PC-9 (cell line): ENCODE measurements at regions not wholly inside any gene's neighbourhood (a gene's known extent, or its start where the extent isn't known, plus 50 kb on each side); places are given as distances from the start of the nearest gene placed in this dataset.
"Not testable (repeated sequence)": the region's sequence is repeated elsewhere in the genome, so short reads cannot be mapped to it uniquely, and the experiment has no call there.

Experiments used
- BruUV-seq: library from RNA; stranded (reverse); fragments of 400-500 nt; replicated peaks from 2 replicates; lab custom pipeline; 2021; lab: Mats Ljungman, UMichigan
- CTCF ChIA-PET: fragments of 300-600 bp; sonication (Branson Sonifier 250); formaldehyde crosslinking; loops from one replicate; lab custom pipeline; 2022; ENCODE audit warnings: antibody characterized with exemption; lab: Charles Lee
- POLR2A ChIA-PET: fragments of 300-600 bp; sonication (Branson Sonifier 250); formaldehyde crosslinking; loops from one replicate; lab custom pipeline; 2022; ENCODE audit warnings: antibody characterized with exemption; ENCODE audit not compliant: unreplicated experiment; lab: Charles Lee
- DNase-seq, 2 experiments: peaks; one replicate each; pipeline versions ENCODE4 v3.0.0 to v3.0.0-alpha.2; 2015 to 2022; ENCODE audit warnings: mixed read lengths in 1 of 2
- H2AFZ ChIP-seq: fragments of 200-600 bp; sonication (generic); 2 replicates; pipeline ENCODE4 v1.8.1; 2017; ENCODE audit warnings: antibody characterized with exemption
- H3F3A ChIP-seq: fragments of 200-600 bp; sonication (generic); 2 replicates; pipeline ENCODE4 v1.8.1; 2017; ENCODE audit warnings: antibody characterized with exemption, mild to moderate bottlenecking, low read depth; ENCODE audit not compliant: insufficient read depth
- H3K27ac ChIP-seq: fragments of 200-600 bp; sonication (generic); 2 replicates; pipeline ENCODE4 v1.6.1; 2016; ENCODE audit warnings: mixed run types
- H3K27me3 ChIP-seq: fragments of 200-600 bp; sonication (generic); 2 replicates; pipeline ENCODE4 v1.6.1; 2016; ENCODE audit warnings: low read depth, mixed run types; ENCODE audit not compliant: insufficient read depth
- H3K36me3 ChIP-seq: fragments of 200-600 bp; sonication (generic); 2 replicates; pipeline ENCODE4 v1.6.1; 2016; ENCODE audit warnings: low read depth, mixed run types
- H3K4me1 ChIP-seq: fragments of 200-600 bp; sonication (generic); replicated peaks from 2 replicates; pipeline ENCODE4 v1.6.1; 2016; ENCODE audit warnings: mixed run types; ENCODE audit not compliant: insufficient read depth
- H3K4me2 ChIP-seq: fragments of 200-600 bp; sonication (generic); 2 replicates; pipeline ENCODE4 v1.6.1; 2017; ENCODE audit warnings: mixed run types
- H3K4me3 ChIP-seq: fragments of 200-600 bp; sonication (generic); 2 replicates; pipeline ENCODE4 v1.6.1; 2016; ENCODE audit warnings: mixed run types
- H3K79me2 ChIP-seq: fragments of 200-600 bp; sonication (generic); 2 replicates; pipeline ENCODE4 v1.6.1; 2017; ENCODE audit warnings: low read depth, mixed run types
- H3K9me2 ChIP-seq: fragments of 200-600 bp; sonication (generic); 2 replicates; pipeline ENCODE4 v1.8.1; 2017; ENCODE audit warnings: mild to moderate bottlenecking; ENCODE audit not compliant: insufficient read depth
- H3K9me3 ChIP-seq: fragments of 200-600 bp; sonication (generic); 2 replicates; pipeline ENCODE4 v1.8.1; 2016; ENCODE audit warnings: low read depth; ENCODE audit not compliant: insufficient read depth
- H4K20me1 ChIP-seq: fragments of 200-600 bp; sonication (generic); 2 replicates; pipeline ENCODE4 v1.8.1; 2017; ENCODE audit not compliant: insufficient read depth
- EZH2 ChIP-seq: fragments of 200-600 bp; sonication (generic); IDR thresholded peaks from 2 replicates; pipeline ENCODE4 v1.8.0; 2017; ENCODE audit warnings: antibody characterized with exemption, low read depth
- intact Hi-C: fragments of 100-400 bp; cut with micrococcal nuclease; formaldehyde crosslinking; loops from one replicate; pipeline ENCODE4 v1.10.0; 2022; ENCODE audit not compliant: unreplicated experiment
- TF ChIP-seq, protein P1 (sequence below): fragments of 200-600 bp; sonication (generic); conservative IDR thresholded peaks from 2 replicates; pipeline ENCODE4 v1.6.1; 2017; ENCODE audit warnings: mixed run types, antibody characterized with exemption, mild to moderate bottlenecking, moderate library complexity

DNA sequence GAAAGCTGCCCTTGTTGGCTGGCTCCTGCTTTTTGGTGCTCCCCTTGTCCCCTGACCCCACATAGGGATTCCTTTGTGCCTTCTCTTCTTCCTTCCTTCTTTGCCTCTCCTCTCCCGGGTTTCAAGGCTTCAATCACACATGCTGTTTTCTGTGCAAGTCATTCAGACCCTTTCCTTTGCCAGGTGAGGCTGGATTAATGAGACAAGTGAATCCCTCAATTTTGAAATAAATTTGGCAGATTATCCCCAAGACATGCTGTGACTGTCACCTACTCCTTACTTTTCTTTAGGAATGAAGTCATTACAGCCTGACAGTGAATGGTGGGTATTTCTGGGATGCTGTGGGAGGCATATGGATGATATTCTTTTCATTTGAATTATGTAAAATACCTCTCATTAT, 259.0 kb upstream of the RGMA start:
- no peaks in the 10 kb centered on the region for H4K20me1 ChIP-seq
- H2AFZ ChIP-seq: no peak overlapping the region
- peaks cover 80% of the 10 kb centered on the region for H3K27me3 ChIP-seq
- CTCF ChIA-PET: no interaction called here
- POLR2A ChIA-PET: no interaction called here
- no peak overlapping the region for H3K4me3 ChIP-seq
- no peak overlapping the region for H3K4me2 ChIP-seq
- H3K9me3 ChIP-seq: no peaks in the 10 kb centered on the region
- no TSS peak for BruUV-seq
- no peak for TF ChIP-seq EZH2
- TF ChIP-seq, protein P1, sequence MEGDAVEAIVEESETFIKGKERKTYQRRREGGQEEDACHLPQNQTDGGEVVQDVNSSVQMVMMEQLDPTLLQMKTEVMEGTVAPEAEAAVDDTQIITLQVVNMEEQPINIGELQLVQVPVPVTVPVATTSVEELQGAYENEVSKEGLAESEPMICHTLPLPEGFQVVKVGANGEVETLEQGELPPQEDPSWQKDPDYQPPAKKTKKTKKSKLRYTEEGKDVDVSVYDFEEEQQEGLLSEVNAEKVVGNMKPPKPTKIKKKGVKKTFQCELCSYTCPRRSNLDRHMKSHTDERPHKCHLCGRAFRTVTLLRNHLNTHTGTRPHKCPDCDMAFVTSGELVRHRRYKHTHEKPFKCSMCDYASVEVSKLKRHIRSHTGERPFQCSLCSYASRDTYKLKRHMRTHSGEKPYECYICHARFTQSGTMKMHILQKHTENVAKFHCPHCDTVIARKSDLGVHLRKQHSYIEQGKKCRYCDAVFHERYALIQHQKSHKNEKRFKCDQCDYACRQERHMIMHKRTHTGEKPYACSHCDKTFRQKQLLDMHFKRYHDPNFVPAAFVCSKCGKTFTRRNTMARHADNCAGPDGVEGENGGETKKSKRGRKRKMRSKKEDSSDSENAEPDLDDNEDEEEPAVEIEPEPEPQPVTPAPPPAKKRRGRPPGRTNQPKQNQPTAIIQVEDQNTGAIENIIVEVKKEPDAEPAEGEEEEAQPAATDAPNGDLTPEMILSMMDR: no peak
- no peaks in the 10 kb centered on the region for H3F3A ChIP-seq
- no peaks in the 10 kb centered on the region for H3K36me3 ChIP-seq
- no peak overlapping the region for H3K27ac ChIP-seq
- no peak for DNase-seq
- intact Hi-C loops: no loop called here
- H3K4me1 ChIP-seq: no peaks in the 10 kb centered on the region
- no peaks in the 10 kb centered on the region for H3K79me2 ChIP-seq
- no peaks in the 10 kb centered on the region for H3K9me2 ChIP-seq

- H4K20me1 ChIP-seq: no peaks in the 10 kb centered on the region
- no peaks in the 10 kb centered on the region for H3K79me2 ChIP-seq
- H3K4me2 ChIP-seq: no peak overlapping the region
- H3K9me2 ChIP-seq: no peaks in the 10 kb centered on the region
- no peak overlapping the region for H3K27ac ChIP-seq
- BruUV-seq: no TSS peak
- no peak for DNase-seq
- no peaks in the 10 kb centered on the region for H3K4me1 ChIP-seq
- peaks cover 85% of the 10 kb centered on the region for H3K27me3 ChIP-seq
- no peak for TF ChIP-seq EZH2
- TF ChIP-seq, protein P1: no peak
- CTCF ChIA-PET: no interaction called here
- no peak overlapping the region for H2AFZ ChIP-seq
- no peaks in the 10 kb centered on the region for H3K36me3 ChIP-seq
- H3F3A ChIP-seq: no peaks in the 10 kb centered on the region
- no peaks in the 10 kb centered on the region for H3K9me3 ChIP-seq
- POLR2A ChIA-PET: no interaction called here
- intact Hi-C loops: no loop called here
- H3K4me3 ChIP-seq: no peak overlapping the region
Measured at GRCh38 chr15:93345981-93346380, 257.0 kb upstream of the RGMA start.

GRCh38 chr15:93343402-93343801, 254.4 kb upstream of the RGMA start:
- POLR2A ChIA-PET, BruUV-seq, intact Hi-C loops: not testable (repeated sequence)

GRCh38 chr15:93341164-93341563, 252.2 kb upstream of the RGMA start:
- Histone ChIP-seq H3K27me3 (peaks cover 62% of the 10 kb centered on the region), H3K79me2 (no peaks in the 10 kb centered on the region), H4K20me1 (no peaks in the 10 kb centered on the region), H3K4me1 (no peaks in the 10 kb centered on the region), H3K4me3 (no peak overlapping the region), H3K36me3 (no peaks in the 10 kb centered on the region), H2AFZ (no peak overlapping the region), H3F3A (no peaks in the 10 kb centered on the region), H3K9me2 (no peaks in the 10 kb centered on the region), H3K9me3 (no peaks in the 10 kb centered on the region), H3K27ac (no peak overlapping the region), H3K4me2 (no peak overlapping the region)
- no peak for TF ChIP-seq EZH2
- POLR2A ChIA-PET: no interaction called here
- CTCF ChIA-PET: no interaction called here
- no peak for DNase-seq
- intact Hi-C loops: no loop called here
- BruUV-seq: no TSS peak

More at GRCh38 chr15:93343402-93343801, 254.4 kb upstream of the RGMA start:
- H3F3A ChIP-seq, H2AFZ ChIP-seq, H3K27ac ChIP-seq, H3K9me2 ChIP-seq, H3K4me1 ChIP-seq, H3K4me3 ChIP-seq, H3K4me2 ChIP-seq, H3K79me2 ChIP-seq, CTCF ChIA-PET, H3K36me3 ChIP-seq, DNase-seq, H4K20me1 ChIP-seq, H3K9me3 ChIP-seq: not testable (repeated sequence)
- H3K27me3 ChIP-seq: peaks cover 81% of the 10 kb centered on the region
